ENCODE measurements at regions not wholly inside any gene's neighbourhood (a gene's known extent, or its start where the extent isn't known, plus 50 kb on each side); places are given as distances from the start of the nearest gene placed in this dataset.

DNA sequence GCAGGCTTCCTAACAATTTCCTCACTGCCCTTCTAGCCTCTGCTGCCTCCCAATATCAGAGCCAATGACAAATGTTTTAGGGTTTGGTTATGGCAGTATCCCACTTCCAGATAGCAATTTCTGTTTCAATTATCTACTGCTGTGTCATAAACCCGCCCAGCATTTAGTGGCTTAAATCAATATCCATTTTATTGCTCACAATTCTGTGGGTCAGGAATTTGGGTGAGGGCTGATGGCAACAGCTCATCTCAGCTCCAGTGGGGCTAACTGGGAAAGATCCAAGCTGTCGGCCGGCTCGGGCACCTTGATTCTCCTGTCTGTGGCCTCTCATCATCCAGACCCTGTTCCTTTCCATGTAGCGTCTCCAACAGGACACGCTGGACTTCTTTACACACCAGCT, 85.3 kb upstream of the GOLGA8J start:
- TF ChIP-seq, protein P1, sequence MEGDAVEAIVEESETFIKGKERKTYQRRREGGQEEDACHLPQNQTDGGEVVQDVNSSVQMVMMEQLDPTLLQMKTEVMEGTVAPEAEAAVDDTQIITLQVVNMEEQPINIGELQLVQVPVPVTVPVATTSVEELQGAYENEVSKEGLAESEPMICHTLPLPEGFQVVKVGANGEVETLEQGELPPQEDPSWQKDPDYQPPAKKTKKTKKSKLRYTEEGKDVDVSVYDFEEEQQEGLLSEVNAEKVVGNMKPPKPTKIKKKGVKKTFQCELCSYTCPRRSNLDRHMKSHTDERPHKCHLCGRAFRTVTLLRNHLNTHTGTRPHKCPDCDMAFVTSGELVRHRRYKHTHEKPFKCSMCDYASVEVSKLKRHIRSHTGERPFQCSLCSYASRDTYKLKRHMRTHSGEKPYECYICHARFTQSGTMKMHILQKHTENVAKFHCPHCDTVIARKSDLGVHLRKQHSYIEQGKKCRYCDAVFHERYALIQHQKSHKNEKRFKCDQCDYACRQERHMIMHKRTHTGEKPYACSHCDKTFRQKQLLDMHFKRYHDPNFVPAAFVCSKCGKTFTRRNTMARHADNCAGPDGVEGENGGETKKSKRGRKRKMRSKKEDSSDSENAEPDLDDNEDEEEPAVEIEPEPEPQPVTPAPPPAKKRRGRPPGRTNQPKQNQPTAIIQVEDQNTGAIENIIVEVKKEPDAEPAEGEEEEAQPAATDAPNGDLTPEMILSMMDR (IDR thresholded peaks at IDR 0.05; ENCODE audit: insufficient read depth, low read length), result no peak
- no peak for TF ChIP-seq GABPA (IDR thresholded peaks at IDR 0.05; ENCODE audit: low read depth)
- TF ChIP-seq, protein P2, sequence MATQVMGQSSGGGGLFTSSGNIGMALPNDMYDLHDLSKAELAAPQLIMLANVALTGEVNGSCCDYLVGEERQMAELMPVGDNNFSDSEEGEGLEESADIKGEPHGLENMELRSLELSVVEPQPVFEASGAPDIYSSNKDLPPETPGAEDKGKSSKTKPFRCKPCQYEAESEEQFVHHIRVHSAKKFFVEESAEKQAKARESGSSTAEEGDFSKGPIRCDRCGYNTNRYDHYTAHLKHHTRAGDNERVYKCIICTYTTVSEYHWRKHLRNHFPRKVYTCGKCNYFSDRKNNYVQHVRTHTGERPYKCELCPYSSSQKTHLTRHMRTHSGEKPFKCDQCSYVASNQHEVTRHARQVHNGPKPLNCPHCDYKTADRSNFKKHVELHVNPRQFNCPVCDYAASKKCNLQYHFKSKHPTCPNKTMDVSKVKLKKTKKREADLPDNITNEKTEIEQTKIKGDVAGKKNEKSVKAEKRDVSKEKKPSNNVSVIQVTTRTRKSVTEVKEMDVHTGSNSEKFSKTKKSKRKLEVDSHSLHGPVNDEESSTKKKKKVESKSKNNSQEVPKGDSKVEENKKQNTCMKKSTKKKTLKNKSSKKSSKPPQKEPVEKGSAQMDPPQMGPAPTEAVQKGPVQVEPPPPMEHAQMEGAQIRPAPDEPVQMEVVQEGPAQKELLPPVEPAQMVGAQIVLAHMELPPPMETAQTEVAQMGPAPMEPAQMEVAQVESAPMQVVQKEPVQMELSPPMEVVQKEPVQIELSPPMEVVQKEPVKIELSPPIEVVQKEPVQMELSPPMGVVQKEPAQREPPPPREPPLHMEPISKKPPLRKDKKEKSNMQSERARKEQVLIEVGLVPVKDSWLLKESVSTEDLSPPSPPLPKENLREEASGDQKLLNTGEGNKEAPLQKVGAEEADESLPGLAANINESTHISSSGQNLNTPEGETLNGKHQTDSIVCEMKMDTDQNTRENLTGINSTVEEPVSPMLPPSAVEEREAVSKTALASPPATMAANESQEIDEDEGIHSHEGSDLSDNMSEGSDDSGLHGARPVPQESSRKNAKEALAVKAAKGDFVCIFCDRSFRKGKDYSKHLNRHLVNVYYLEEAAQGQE (IDR thresholded peaks at IDR 0.05; ENCODE audit: insufficient replicate concordance, low read depth), result no peak
- TF ChIP-seq POLR2AphosphoS5 (IDR thresholded peaks at IDR 0.05; ENCODE audit: low read depth), result no peak
- TF ChIP-seq SPI1 (IDR thresholded peaks at IDR 0.05; ENCODE audit: borderline replicate concordance, low read depth), result no peak
- no peaks in the 10 kb centered on the region for H3K27me3 ChIP-seq (ENCODE audit: insufficient read depth, poor library complexity, severe bottlenecking)
- H3K27ac ChIP-seq (replicated peaks), result no peak overlapping the region
- DNase-seq (ENCODE audit: low read depth in 1 of 2, low spot score in 1 of 2), result no peak
- H3K4me3 ChIP-seq (replicated peaks; ENCODE audit: insufficient read depth, low read length), result no peak overlapping the region

DNA sequence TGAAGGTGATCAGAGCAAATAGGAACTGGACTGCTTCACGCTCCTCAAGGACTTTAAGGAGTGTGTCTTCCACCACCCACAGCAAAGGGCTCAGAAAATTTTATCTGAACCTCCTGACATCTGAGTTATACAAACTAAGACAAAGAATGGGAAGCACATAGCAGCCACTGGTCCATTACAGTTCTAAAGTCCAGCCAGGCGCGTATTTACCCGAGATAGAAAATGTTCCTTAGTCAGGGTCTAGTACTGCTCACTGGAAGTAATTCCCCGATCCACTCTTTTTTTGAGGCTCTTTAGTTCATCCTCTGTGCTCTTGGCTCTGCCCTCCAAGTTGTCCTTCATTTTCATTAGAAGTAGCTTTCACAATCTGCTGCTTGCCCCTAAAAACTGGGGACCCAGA, 88.5 kb upstream of the GOLGA8J start:
- TF ChIP-seq, protein P2 (IDR thresholded peaks at IDR 0.05; ENCODE audit: insufficient replicate concordance, low read depth), result no peak
- TF ChIP-seq POLR2AphosphoS5 (IDR thresholded peaks at IDR 0.05; ENCODE audit: low read depth) (no peak), GABPA (IDR thresholded peaks at IDR 0.05; ENCODE audit: low read depth) (no peak), SPI1 (IDR thresholded peaks at IDR 0.05; ENCODE audit: borderline replicate concordance, low read depth) (no peak)
- TF ChIP-seq, protein P1 (IDR thresholded peaks at IDR 0.05; ENCODE audit: insufficient read depth, low read length), result no peak

DNA sequence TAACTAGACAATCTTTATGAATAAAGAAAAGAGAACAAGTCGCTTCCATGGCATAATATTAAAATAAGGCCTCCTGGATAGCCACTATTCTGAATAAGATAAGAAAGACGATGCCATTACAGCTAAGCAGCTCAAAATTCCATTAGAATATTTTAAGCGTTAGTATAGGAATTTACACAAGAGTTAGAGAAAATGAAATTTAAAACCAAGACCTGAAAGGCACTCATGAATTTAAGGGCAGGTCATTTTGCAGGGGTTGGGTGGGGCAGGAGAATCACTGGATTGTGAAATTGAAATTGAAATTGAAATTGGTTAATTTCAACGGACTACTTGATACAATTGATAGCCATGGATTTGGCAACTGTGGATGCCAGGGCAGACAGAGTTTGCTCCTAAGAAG, 91.8 kb upstream of the GOLGA8J start:
- no peak for DNase-seq (ENCODE audit: low read depth in 1 of 2, low spot score in 1 of 2)
- TF ChIP-seq, protein P2 (IDR thresholded peaks at IDR 0.05; ENCODE audit: insufficient replicate concordance, low read depth), result no peak
- TF ChIP-seq GABPA (IDR thresholded peaks at IDR 0.05; ENCODE audit: low read depth) (no peak), SPI1 (IDR thresholded peaks at IDR 0.05; ENCODE audit: borderline replicate concordance, low read depth) (no peak), POLR2AphosphoS5 (IDR thresholded peaks at IDR 0.05; ENCODE audit: low read depth) (no peak)
- TF ChIP-seq, protein P1 (IDR thresholded peaks at IDR 0.05; ENCODE audit: insufficient read depth, low read length), result no peak
- Histone ChIP-seq H3K4me3 (replicated peaks; ENCODE audit: insufficient read depth, low read length) (no peak overlapping the region), H3K27me3 (ENCODE audit: insufficient read depth, poor library complexity, severe bottlenecking) (no peaks in the 10 kb centered on the region), H3K27ac (replicated peaks) (no peak overlapping the region)

More for the DNA sequence above, 88.5 kb upstream of the GOLGA8J start:
- no peak for DNase-seq (ENCODE audit: low read depth in 1 of 2, low spot score in 1 of 2)
- no peak overlapping the region for H3K27ac ChIP-seq (replicated peaks)
- H3K4me3 ChIP-seq (replicated peaks; ENCODE audit: insufficient read depth, low read length), result no peak overlapping the region
- no peaks in the 10 kb centered on the region for H3K27me3 ChIP-seq (ENCODE audit: insufficient read depth, poor library complexity, severe bottlenecking)
